ENCODE measurements at regions not wholly inside any gene's neighbourhood (a gene's known extent, or its start where the extent isn't known, plus 50 kb on each side); places are given as distances from the start of the nearest gene placed in this dataset.

DNA sequence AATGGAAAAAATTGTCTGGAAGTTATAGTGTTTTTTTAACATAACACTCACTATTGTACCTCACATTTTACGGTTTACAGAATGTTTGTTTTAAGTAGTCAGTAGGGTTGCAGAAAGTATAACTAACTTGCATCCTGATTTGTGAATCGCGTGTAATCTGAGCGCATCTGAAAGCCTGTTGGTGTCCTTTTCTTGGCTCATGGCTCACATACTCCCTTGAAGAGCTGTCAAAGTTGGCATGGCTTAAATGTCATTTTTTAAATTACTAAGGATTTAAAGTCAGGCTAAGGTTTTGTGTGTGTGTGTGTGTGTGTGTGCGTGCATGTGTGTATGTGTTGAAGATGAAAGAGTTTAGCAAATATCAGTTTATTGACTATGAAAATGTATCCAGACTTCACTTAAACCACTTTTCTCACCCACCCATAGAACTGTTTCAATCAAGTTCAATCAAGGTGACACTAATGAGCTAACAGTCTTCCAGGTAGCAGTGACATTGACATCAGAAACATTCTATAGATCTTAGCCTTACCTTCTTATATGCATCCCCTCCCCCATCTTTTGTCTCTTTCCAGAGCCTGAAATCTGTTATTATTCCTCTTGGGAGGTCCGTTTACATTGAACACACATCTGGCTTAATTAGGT, 480.4 kb upstream of the SGCG start:
- Histone ChIP-seq H3K36me3 (replicated peaks in 1 of 2; ENCODE audit: control insufficient read depth in 1 of 2, insufficient read depth in 2 of 2, low read length in 1 of 2) (no peaks in the 10 kb centered on the region), H3K79me2 (ENCODE audit: insufficient read depth) (no peaks in the 10 kb centered on the region), H3K4me3 (ENCODE audit: low read depth in 2 of 2, low read length in 1 of 2) (no peak overlapping the region), H4K20me1 (ENCODE audit: insufficient read depth) (no peaks in the 10 kb centered on the region), H3K4me2 (no peak overlapping the region), H3K9ac (no peak overlapping the region), H2AFZ (ENCODE audit: low read depth) (no peak overlapping the region), H3K27me3 (ENCODE audit: insufficient read depth) (no peaks in the 10 kb centered on the region), H3F3A (replicated peaks; ENCODE audit: insufficient read depth) (no peaks in the 10 kb centered on the region), H3K27ac (ENCODE audit: low read depth in 2 of 2, low read length in 1 of 2) (no peak overlapping the region), H3K9me2 (no peaks in the 10 kb centered on the region), H3K4me1 (ENCODE audit: control insufficient read depth in 1 of 2, insufficient read depth in 2 of 2, low read depth in 1 of 2, low read length in 1 of 2) (no peaks in the 10 kb centered on the region), H3K9me3 (no peaks in the 10 kb centered on the region)
- ChIA-PET POLR2A (no interaction called here), CTCF (no interaction called here)
- DNase-seq = no peak
- TF ChIP-seq GABPA (IDR thresholded peaks at IDR 0.05; ENCODE audit: low read depth) (no peak), ELF1 (IDR thresholded peaks at IDR 0.05) (no peak), RAD21 (IDR thresholded peaks at IDR 0.05; ENCODE audit: low read length) (no peak), YY1 (IDR thresholded peaks at IDR 0.05; ENCODE audit: low read depth) (no peak), RXRA (IDR thresholded peaks at IDR 0.05; ENCODE audit: borderline replicate concordance, low read depth) (no peak), TAF1 (IDR thresholded peaks at IDR 0.05; ENCODE audit: borderline replicate concordance, low read depth, low read length) (no peak), JUND (IDR thresholded peaks at IDR 0.05) (no peak), TCF12 (IDR thresholded peaks at IDR 0.05) (no peak), RFX5 (IDR thresholded peaks at IDR 0.05; ENCODE audit: low read length) (no peak), NRF1 (IDR thresholded peaks at IDR 0.05; ENCODE audit: low read depth, low read length) (no peak), SIN3A (IDR thresholded peaks at IDR 0.05; ENCODE audit: borderline replicate concordance, low read depth, low read length) (no peak), RCOR1 (IDR thresholded peaks at IDR 0.05; ENCODE audit: low read length) (no peak)
- TF ChIP-seq, protein P1, sequence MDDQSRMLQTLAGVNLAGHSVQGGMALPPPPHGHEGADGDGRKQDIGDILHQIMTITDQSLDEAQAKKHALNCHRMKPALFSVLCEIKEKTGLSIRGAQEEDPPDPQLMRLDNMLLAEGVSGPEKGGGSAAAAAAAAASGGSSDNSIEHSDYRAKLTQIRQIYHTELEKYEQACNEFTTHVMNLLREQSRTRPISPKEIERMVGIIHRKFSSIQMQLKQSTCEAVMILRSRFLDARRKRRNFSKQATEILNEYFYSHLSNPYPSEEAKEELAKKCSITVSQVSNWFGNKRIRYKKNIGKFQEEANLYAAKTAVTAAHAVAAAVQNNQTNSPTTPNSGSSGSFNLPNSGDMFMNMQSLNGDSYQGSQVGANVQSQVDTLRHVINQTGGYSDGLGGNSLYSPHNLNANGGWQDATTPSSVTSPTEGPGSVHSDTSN (IDR thresholded peaks at IDR 0.05) = no peak
- TF ChIP-seq, protein P2, sequence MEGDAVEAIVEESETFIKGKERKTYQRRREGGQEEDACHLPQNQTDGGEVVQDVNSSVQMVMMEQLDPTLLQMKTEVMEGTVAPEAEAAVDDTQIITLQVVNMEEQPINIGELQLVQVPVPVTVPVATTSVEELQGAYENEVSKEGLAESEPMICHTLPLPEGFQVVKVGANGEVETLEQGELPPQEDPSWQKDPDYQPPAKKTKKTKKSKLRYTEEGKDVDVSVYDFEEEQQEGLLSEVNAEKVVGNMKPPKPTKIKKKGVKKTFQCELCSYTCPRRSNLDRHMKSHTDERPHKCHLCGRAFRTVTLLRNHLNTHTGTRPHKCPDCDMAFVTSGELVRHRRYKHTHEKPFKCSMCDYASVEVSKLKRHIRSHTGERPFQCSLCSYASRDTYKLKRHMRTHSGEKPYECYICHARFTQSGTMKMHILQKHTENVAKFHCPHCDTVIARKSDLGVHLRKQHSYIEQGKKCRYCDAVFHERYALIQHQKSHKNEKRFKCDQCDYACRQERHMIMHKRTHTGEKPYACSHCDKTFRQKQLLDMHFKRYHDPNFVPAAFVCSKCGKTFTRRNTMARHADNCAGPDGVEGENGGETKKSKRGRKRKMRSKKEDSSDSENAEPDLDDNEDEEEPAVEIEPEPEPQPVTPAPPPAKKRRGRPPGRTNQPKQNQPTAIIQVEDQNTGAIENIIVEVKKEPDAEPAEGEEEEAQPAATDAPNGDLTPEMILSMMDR (IDR thresholded peaks at IDR 0.05) = no peak
- TF ChIP-seq, protein P3, sequence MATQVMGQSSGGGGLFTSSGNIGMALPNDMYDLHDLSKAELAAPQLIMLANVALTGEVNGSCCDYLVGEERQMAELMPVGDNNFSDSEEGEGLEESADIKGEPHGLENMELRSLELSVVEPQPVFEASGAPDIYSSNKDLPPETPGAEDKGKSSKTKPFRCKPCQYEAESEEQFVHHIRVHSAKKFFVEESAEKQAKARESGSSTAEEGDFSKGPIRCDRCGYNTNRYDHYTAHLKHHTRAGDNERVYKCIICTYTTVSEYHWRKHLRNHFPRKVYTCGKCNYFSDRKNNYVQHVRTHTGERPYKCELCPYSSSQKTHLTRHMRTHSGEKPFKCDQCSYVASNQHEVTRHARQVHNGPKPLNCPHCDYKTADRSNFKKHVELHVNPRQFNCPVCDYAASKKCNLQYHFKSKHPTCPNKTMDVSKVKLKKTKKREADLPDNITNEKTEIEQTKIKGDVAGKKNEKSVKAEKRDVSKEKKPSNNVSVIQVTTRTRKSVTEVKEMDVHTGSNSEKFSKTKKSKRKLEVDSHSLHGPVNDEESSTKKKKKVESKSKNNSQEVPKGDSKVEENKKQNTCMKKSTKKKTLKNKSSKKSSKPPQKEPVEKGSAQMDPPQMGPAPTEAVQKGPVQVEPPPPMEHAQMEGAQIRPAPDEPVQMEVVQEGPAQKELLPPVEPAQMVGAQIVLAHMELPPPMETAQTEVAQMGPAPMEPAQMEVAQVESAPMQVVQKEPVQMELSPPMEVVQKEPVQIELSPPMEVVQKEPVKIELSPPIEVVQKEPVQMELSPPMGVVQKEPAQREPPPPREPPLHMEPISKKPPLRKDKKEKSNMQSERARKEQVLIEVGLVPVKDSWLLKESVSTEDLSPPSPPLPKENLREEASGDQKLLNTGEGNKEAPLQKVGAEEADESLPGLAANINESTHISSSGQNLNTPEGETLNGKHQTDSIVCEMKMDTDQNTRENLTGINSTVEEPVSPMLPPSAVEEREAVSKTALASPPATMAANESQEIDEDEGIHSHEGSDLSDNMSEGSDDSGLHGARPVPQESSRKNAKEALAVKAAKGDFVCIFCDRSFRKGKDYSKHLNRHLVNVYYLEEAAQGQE (IDR thresholded peaks at IDR 0.05; ENCODE audit: low read depth, low read length) = no peak
- WGBS (ENCODE audit: low lambda C conversion rate) = 57% methylated on average over 6 of the region's 6 CpGs

Data from SK-N-SH (cell line).